Sigmoid colon (tissue), 4 donors: ENCODE measurements at regions not wholly inside any gene's neighbourhood (a gene's known extent, or its start where the extent isn't known, plus 50 kb on each side); places are given as distances from the start of the nearest gene placed in this dataset.

ENCODE experiments used
- EP300 ChIP-seq, 4 donors: sonication (generic); formaldehyde crosslinking; IDR thresholded peaks; one replicate each; pipeline ENCODE4 v1.6.1; 2017; ENCODE audit warnings: antibody characterized with exemption in 4 of 4
- POLR2A ChIP-seq, 2 donors: fragments of 450-650 bp; IDR thresholded peaks; one replicate each; pipeline ENCODE4 v1.6.1; 2016; ENCODE audit warnings: antibody characterized with exemption in 2 of 2, mild to moderate bottlenecking in 2 of 2, moderate library complexity in 2 of 2
- TF ChIP-seq, protein P1 (sequence below), 4 experiments: fragments of 450-650 bp in 3 of 4; fragments of 200-600 bp in 1 of 4; IDR thresholded peaks; one replicate each; pipeline ENCODE4 v1.5.1; 2016 to 2019; ENCODE audit warnings: antibody characterized with exemption in 4 of 4, mild to moderate bottlenecking in 3 of 4, moderate library complexity in 2 of 4

GRCh38 chr3:71874618-71875017, 89.7 kb upstream of the PROK2 start:
- no peak for TF ChIP-seq EP300 (IDR thresholded peaks at IDR 0.05)
- TF ChIP-seq, protein P1, sequence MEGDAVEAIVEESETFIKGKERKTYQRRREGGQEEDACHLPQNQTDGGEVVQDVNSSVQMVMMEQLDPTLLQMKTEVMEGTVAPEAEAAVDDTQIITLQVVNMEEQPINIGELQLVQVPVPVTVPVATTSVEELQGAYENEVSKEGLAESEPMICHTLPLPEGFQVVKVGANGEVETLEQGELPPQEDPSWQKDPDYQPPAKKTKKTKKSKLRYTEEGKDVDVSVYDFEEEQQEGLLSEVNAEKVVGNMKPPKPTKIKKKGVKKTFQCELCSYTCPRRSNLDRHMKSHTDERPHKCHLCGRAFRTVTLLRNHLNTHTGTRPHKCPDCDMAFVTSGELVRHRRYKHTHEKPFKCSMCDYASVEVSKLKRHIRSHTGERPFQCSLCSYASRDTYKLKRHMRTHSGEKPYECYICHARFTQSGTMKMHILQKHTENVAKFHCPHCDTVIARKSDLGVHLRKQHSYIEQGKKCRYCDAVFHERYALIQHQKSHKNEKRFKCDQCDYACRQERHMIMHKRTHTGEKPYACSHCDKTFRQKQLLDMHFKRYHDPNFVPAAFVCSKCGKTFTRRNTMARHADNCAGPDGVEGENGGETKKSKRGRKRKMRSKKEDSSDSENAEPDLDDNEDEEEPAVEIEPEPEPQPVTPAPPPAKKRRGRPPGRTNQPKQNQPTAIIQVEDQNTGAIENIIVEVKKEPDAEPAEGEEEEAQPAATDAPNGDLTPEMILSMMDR (IDR thresholded peaks at IDR 0.05) = no peak
- TF ChIP-seq POLR2A (IDR thresholded peaks at IDR 0.05) = no peak
